WTC11 (cell line): ENCODE measurements at regions not wholly inside any gene's neighbourhood (a gene's known extent, or its start where the extent isn't known, plus 50 kb on each side); places are given as distances from the start of the nearest gene placed in this dataset.

Source experiments
- ATAC-seq: fragments of 200-7000 bp; cut with Tn5 transposase; 2 replicates; pipeline ENCODE4 v1.10.0; 2021; ENCODE audit warnings: mild to moderate bottlenecking, moderate library complexity
- CTCF ChIA-PET: fragments of 300-600 bp; sonication (Branson Sonifier 250); formaldehyde crosslinking; loops from one replicate; lab custom pipeline; 2021; ENCODE audit warnings: antibody characterized with exemption; lab: Charles Lee
- POLR2A ChIA-PET: fragments of 350-600 bp; sonication (Branson Sonifier 250); formaldehyde crosslinking; loops from one replicate; lab custom pipeline; 2021; ENCODE audit warnings: antibody characterized with exemption; lab: Charles Lee
- DNase-seq: peaks from one replicate; pipeline ENCODE4 v3.0.0; 2021; ENCODE audit warnings: low spot score
- H3K27ac Mint-ChIP-seq: 2 replicates; pipeline ENCODE4 v1.8.0; 2021; ENCODE audit warnings: mixed read lengths
- H3K27me3 Mint-ChIP-seq: 2 replicates; pipeline ENCODE4 v1.8.0; 2021; ENCODE audit warnings: low read depth, mild to moderate bottlenecking, moderate library complexity, mixed read lengths
- H3K36me3 Mint-ChIP-seq: 2 replicates; pipeline ENCODE4 v1.8.0; 2021; ENCODE audit warnings: mixed read lengths
- H3K4me1 Mint-ChIP-seq: 2 replicates; pipeline ENCODE4 v1.8.0; 2022; ENCODE audit warnings: mixed read lengths
- H3K4me3 Mint-ChIP-seq: 2 replicates; pipeline ENCODE4 v1.8.0; 2021; ENCODE audit warnings: mild to moderate bottlenecking, moderate library complexity, mixed read lengths
- H3K9me3 Mint-ChIP-seq: 2 replicates; pipeline ENCODE4 v1.8.0; 2021; ENCODE audit warnings: mixed read lengths
- FOXJ3 ChIP-seq: sonication (generic); formaldehyde crosslinking; IDR thresholded peaks from 2 replicates; pipeline ENCODE4 v1.9.0; 2021; ENCODE audit warnings: missing genetic modification reagents, mild to moderate bottlenecking, borderline replicate concordance
- FOXP1 ChIP-seq: sonication (generic); formaldehyde crosslinking; IDR thresholded peaks from 2 replicates; pipeline ENCODE4 v1.8.0; 2022; ENCODE audit warnings: missing genetic modification reagents, mild to moderate bottlenecking, moderate library complexity, borderline replicate concordance
- GRHL2 ChIP-seq: fragments of 250-450 bp; sonication (Bioruptor Pico); IDR thresholded peaks from 2 replicates; pipeline ENCODE4 v1.8.0; 2022; ENCODE audit warnings: mild to moderate bottlenecking, moderate library complexity; ENCODE audit not compliant: insufficient replicate concordance, severe bottlenecking
- KAT7 ChIP-seq: sonication (generic); formaldehyde crosslinking; IDR thresholded peaks from 2 replicates; pipeline ENCODE4 v1.8.1; 2023; ENCODE audit warnings: missing genetic modification reagents, mild to moderate bottlenecking, borderline replicate concordance
- NR1H2 ChIP-seq: sonication (generic); formaldehyde crosslinking; IDR thresholded peaks from 2 replicates; pipeline ENCODE4 v1.9.0; 2021; ENCODE audit warnings: mild to moderate bottlenecking, moderate library complexity, missing genetic modification reagents
- SMAD3 ChIP-seq: sonication (generic); formaldehyde crosslinking; IDR thresholded peaks from 2 replicates; pipeline ENCODE4 v1.8.0; 2022; ENCODE audit warnings: missing genetic modification reagents, mild to moderate bottlenecking, borderline replicate concordance
- TF ChIP-seq, protein P1 (sequence below): sonication (generic); formaldehyde crosslinking; IDR thresholded peaks from 2 replicates; pipeline ENCODE4 v1.8.1; 2023; ENCODE audit warnings: mild to moderate bottlenecking, moderate library complexity, missing genetic modification reagents
- TF ChIP-seq, protein P2 (sequence below): sonication (generic); formaldehyde crosslinking; IDR thresholded peaks from 2 replicates; pipeline ENCODE4 v1.8.1; 2022; ENCODE audit warnings: mild to moderate bottlenecking, moderate library complexity, missing genetic modification reagents
- TF ChIP-seq, protein P3 (sequence below): sonication (generic); formaldehyde crosslinking; conservative IDR thresholded peaks from 2 replicates; pipeline ENCODE4 v1.8.1; 2022; ENCODE audit warnings: mild to moderate bottlenecking, missing genetic modification reagents
- TF ChIP-seq, protein P4 (sequence below): fragments of 200-600 bp; IDR thresholded peaks from 2 replicates; pipeline ENCODE4 v1.8.0; 2022; ENCODE audit warnings: antibody characterized with exemption
- TF ChIP-seq, protein P5 (sequence below): sonication (generic); formaldehyde crosslinking; IDR thresholded peaks from 2 replicates; pipeline ENCODE4 v1.8.1; 2023; ENCODE audit warnings: mild to moderate bottlenecking, missing genetic modification reagents, borderline replicate concordance
- TF ChIP-seq, protein P6 (sequence below): fragments of 250-450 bp; sonication (Bioruptor Pico); IDR thresholded peaks from 2 replicates; pipeline ENCODE4 v1.9.0; 2021; ENCODE audit warnings: moderate library complexity, mild to moderate bottlenecking, inconsistent platforms, borderline replicate concordance
- TF ChIP-seq, protein P7 (sequence below): sonication (generic); formaldehyde crosslinking; IDR thresholded peaks from 2 replicates; pipeline ENCODE4 v1.8.1; 2022; ENCODE audit warnings: mild to moderate bottlenecking, missing genetic modification reagents, moderate library complexity, borderline replicate concordance
- TF ChIP-seq, protein P8 (sequence below): fragments of 250-450 bp; sonication (Bioruptor Pico); conservative IDR thresholded peaks from 2 replicates; pipeline ENCODE4 v1.9.0; 2021; ENCODE audit warnings: mild to moderate bottlenecking
- TF ChIP-seq, protein P9 (sequence below): sonication (generic); formaldehyde crosslinking; IDR thresholded peaks from 2 replicates; pipeline ENCODE4 v1.8.1; 2022; ENCODE audit warnings: low read depth, missing genetic modification reagents, borderline replicate concordance

DNA sequence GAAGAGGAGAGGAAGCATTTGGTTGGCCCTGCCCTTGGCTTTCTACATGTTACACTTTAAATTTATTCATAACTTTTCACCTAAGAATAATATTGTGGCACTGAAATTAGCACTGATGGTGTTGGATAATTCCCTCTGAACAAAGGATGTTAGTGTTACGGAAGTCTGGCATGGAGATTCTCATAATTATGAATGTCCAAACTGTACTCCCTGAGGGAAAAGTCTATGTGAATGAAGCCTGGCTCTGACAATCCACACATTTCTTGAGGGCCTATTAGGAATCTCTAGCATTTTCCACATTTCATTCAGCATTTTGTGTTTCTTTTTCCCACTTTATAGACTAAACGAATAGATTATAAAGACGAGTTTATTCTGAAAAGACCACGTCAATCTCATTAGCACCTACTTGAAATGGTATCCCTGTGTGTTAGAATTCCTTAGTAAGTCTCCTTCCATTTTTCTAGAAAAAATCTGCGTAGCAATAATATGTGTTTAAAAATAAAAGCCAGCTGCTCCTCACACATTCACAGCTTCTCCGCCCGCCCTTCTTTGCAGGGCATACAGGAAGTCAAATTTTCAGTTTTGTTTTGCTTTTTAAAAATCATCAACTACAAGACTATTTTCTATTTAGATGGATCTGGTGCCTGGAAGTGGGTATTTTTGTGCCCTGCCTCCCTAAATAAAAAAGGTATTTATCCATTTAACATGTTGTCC, 131.8 kb upstream of the PALS2 start:
- CTCF ChIA-PET = no interaction called here
- ATAC-seq (no peak), DNase-seq (no peak)
- H3K9me3 Mint-ChIP-seq = peaks cover 27% of the 10 kb centered on the region
- H3K27me3 Mint-ChIP-seq = peaks cover 30% of the 10 kb centered on the region
- POLR2A ChIA-PET = no interaction called here
- peaks cover 30% of the 10 kb centered on the region for H3K36me3 Mint-ChIP-seq
- TF ChIP-seq GRHL2 (CRISPR knock-in tag) = no peak
- TF ChIP-seq, protein P1, sequence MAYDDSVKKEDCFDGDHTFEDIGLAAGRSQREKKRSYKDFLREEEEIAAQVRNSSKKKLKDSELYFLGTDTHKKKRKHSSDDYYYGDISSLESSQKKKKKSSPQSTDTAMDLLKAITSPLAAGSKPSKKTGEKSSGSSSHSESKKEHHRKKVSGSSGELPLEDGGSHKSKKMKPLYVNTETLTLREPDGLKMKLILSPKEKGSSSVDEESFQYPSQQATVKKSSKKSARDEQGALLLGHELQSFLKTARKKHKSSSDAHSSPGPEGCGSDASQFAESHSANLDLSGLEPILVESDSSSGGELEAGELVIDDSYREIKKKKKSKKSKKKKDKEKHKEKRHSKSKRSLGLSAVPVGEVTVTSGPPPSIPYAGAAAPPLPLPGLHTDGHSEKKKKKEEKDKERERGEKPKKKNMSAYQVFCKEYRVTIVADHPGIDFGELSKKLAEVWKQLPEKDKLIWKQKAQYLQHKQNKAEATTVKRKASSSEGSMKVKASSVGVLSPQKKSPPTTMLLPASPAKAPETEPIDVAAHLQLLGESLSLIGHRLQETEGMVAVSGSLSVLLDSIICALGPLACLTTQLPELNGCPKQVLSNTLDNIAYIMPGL (CRISPR knock-in tag) = no peak
- TF ChIP-seq, protein P2, sequence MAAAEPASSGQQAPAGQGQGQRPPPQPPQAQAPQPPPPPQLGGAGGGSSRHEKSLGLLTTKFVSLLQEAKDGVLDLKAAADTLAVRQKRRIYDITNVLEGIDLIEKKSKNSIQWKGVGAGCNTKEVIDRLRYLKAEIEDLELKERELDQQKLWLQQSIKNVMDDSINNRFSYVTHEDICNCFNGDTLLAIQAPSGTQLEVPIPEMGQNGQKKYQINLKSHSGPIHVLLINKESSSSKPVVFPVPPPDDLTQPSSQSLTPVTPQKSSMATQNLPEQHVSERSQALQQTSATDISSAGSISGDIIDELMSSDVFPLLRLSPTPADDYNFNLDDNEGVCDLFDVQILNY = no peak
- TF ChIP-seq, protein P3, sequence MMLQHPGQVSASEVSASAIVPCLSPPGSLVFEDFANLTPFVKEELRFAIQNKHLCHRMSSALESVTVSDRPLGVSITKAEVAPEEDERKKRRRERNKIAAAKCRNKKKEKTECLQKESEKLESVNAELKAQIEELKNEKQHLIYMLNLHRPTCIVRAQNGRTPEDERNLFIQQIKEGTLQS = no peak
- TF ChIP-seq, protein P4, sequence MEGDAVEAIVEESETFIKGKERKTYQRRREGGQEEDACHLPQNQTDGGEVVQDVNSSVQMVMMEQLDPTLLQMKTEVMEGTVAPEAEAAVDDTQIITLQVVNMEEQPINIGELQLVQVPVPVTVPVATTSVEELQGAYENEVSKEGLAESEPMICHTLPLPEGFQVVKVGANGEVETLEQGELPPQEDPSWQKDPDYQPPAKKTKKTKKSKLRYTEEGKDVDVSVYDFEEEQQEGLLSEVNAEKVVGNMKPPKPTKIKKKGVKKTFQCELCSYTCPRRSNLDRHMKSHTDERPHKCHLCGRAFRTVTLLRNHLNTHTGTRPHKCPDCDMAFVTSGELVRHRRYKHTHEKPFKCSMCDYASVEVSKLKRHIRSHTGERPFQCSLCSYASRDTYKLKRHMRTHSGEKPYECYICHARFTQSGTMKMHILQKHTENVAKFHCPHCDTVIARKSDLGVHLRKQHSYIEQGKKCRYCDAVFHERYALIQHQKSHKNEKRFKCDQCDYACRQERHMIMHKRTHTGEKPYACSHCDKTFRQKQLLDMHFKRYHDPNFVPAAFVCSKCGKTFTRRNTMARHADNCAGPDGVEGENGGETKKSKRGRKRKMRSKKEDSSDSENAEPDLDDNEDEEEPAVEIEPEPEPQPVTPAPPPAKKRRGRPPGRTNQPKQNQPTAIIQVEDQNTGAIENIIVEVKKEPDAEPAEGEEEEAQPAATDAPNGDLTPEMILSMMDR = no peak
- H3K4me3 Mint-ChIP-seq = no peak overlapping the region
- H3K4me1 Mint-ChIP-seq = peaks cover 32% of the 10 kb centered on the region
- H3K27ac Mint-ChIP-seq = no peak overlapping the region

DNA sequence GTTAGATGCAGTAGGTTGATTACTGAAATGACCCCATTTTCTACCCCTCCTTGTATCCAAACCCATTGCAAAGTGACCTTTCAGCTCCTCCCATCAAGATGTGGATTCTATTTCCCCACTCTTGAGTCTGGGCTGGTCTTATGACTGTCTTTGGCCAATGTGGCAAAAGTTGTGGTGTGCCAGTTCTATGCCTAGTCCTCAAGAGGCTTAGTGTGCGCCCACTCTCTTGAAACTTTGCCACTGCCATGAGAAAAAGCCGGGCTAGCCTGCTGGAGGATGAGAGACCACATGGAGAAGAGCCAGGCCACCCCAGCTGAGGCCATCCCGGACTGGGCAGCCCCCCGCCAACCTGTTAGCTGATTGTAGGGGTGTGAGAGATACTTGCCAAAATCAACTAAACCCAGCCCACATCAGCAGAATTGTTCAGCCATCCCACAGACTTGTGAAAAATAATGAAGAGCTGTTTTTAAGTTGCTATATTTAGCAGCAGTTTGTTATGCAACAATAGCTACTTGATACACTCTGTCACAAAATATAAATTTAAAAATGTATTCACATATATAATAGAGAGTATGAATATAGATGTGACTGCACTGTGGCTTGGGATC, 131.0 kb upstream of the PALS2 start:
- H3K4me1 Mint-ChIP-seq = peaks cover 24% of the 10 kb centered on the region
- DNase-seq (no peak), ATAC-seq (no peak; the same call in 1 of the 2 replicates)
- H3K36me3 Mint-ChIP-seq = peaks cover 29% of the 10 kb centered on the region
- POLR2A ChIA-PET = no interaction called here
- H3K4me3 Mint-ChIP-seq = no peak overlapping the region
- CTCF ChIA-PET = no interaction called here
- H3K27ac Mint-ChIP-seq = no peak overlapping the region
- peaks cover 36% of the 10 kb centered on the region for H3K27me3 Mint-ChIP-seq
- H3K9me3 Mint-ChIP-seq = peaks cover 27% of the 10 kb centered on the region
- TF ChIP-seq, protein P5, sequence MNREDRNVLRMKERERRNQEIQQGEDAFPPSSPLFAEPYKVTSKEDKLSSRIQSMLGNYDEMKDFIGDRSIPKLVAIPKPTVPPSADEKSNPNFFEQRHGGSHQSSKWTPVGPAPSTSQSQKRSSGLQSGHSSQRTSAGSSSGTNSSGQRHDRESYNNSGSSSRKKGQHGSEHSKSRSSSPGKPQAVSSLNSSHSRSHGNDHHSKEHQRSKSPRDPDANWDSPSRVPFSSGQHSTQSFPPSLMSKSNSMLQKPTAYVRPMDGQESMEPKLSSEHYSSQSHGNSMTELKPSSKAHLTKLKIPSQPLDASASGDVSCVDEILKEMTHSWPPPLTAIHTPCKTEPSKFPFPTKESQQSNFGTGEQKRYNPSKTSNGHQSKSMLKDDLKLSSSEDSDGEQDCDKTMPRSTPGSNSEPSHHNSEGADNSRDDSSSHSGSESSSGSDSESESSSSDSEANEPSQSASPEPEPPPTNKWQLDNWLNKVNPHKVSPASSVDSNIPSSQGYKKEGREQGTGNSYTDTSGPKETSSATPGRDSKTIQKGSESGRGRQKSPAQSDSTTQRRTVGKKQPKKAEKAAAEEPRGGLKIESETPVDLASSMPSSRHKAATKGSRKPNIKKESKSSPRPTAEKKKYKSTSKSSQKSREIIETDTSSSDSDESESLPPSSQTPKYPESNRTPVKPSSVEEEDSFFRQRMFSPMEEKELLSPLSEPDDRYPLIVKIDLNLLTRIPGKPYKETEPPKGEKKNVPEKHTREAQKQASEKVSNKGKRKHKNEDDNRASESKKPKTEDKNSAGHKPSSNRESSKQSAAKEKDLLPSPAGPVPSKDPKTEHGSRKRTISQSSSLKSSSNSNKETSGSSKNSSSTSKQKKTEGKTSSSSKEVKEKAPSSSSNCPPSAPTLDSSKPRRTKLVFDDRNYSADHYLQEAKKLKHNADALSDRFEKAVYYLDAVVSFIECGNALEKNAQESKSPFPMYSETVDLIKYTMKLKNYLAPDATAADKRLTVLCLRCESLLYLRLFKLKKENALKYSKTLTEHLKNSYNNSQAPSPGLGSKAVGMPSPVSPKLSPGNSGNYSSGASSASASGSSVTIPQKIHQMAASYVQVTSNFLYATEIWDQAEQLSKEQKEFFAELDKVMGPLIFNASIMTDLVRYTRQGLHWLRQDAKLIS (CRISPR knock-in tag) = no peak
- TF ChIP-seq NR1H2 = no peak
- TF ChIP-seq, protein P6, sequence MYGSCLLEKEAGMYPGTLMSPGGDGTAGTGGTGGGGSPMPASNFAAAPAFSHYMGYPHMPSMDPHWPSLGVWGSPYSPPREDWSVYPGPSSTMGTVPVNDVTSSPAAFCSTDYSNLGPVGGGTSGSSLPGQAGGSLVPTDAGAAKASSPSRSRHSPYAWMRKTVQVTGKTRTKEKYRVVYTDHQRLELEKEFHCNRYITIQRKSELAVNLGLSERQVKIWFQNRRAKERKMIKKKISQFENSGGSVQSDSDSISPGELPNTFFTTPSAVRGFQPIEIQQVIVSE (CRISPR knock-in tag) = no peak
- TF ChIP-seq KAT7 (CRISPR knock-in tag) = no peak
- TF ChIP-seq, protein P7, sequence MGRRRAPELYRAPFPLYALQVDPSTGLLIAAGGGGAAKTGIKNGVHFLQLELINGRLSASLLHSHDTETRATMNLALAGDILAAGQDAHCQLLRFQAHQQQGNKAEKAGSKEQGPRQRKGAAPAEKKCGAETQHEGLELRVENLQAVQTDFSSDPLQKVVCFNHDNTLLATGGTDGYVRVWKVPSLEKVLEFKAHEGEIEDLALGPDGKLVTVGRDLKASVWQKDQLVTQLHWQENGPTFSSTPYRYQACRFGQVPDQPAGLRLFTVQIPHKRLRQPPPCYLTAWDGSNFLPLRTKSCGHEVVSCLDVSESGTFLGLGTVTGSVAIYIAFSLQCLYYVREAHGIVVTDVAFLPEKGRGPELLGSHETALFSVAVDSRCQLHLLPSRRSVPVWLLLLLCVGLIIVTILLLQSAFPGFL (CRISPR knock-in tag) = no peak
- TF ChIP-seq, protein P8, sequence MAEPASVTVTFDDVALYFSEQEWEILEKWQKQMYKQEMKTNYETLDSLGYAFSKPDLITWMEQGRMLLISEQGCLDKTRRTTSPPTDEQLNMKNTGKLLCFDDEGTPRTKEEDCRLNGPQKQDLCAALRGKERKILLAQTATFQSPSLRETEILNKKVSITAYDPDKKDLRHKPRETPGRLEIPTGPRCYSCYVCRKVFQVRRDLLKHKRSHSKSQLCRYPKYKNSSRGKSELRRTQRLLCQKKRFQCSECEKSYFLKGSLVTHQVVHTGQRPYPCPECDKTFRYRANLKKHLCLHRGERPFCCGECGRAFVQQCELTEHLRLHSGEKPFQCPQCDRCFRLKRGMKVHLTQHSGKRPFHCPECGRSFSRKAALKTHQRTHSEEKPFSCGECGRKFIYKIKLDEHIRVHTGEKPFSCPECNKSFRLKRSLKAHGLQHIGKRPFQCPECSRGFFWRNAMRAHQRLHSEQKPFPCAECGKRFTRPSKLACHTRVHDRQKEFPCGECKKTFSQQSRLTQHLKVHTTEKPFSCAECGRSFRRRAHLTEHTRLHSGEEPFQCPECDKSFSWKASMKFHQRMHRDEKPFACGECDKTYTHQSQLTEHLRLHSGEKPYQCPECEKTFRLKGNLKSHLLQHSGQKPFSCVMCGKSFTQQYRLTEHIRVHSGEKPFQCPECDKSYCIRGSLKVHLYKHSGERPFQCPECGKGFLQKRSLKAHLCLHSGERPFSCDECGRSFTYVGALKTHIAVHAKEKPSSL (CRISPR knock-in tag) = no peak
- no peak for TF ChIP-seq FOXJ3
- TF ChIP-seq, protein P9, sequence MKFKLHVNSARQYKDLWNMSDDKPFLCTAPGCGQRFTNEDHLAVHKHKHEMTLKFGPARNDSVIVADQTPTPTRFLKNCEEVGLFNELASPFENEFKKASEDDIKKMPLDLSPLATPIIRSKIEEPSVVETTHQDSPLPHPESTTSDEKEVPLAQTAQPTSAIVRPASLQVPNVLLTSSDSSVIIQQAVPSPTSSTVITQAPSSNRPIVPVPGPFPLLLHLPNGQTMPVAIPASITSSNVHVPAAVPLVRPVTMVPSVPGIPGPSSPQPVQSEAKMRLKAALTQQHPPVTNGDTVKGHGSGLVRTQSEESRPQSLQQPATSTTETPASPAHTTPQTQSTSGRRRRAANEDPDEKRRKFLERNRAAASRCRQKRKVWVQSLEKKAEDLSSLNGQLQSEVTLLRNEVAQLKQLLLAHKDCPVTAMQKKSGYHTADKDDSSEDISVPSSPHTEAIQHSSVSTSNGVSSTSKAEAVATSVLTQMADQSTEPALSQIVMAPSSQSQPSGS (CRISPR knock-in tag) = no peak
- no peak for TF ChIP-seq FOXP1 (CRISPR knock-in tag)
- no peak for TF ChIP-seq SMAD3 (CRISPR knock-in tag)
